ENCODE measurements at regions not wholly inside any gene's neighbourhood (a gene's known extent, or its start where the extent isn't known, plus 50 kb on each side); places are given as distances from the start of the nearest gene placed in this dataset.

DNA sequence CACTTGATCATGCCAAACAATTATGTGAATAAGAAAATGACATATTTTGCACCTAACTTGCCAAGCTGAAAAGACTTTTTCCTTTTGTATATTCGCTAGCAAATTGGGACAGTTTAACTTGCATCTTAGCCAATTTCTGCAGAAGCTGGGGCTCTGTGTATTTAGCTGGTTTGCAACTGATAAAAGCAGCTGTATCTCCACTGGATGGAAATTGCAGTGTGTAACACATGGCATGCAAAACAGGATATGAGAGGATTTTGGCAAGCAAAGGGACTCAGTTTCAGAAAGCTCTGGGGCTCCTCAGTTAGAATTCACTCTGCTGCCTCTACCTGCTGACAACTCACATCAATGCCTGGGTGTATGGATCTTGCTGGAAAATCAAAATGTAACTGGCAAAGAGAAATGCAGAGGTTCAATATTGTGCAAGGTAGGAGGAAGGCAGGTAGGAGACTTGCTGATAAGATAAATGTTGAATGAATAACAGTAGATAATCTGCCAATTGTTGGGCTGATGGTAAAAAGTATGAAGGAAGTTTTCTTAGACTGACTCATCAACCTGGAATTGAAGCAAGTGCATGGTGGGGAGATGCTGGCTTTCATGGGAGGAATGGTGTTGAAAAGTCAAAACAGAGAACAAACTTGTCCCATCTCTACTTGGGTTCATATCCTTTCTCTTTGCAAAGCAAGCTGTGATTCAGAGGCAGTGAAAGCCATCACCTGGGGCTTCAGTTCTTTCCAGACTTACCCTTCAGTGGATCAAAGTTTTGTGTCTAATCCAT lies 546.9 kb upstream of the AMELY start:
- no peak for TF ChIP-seq POLR2A (IDR thresholded peaks at IDR 0.05)
- no peak for TF ChIP-seq CTCF (IDR thresholded peaks at IDR 0.05)
